ENCODE measurements at regions not wholly inside any gene's neighbourhood (a gene's known extent, or its start where the extent isn't known, plus 50 kb on each side); places are given as distances from the start of the nearest gene placed in this dataset.

GRCh38 chr15:26374806-26375205, 398.1 kb downstream of the GABRB3 start:
- no peak for DNase-seq (ENCODE audit: low spot score)

GRCh38 chr15:26372706-26373105, 400.2 kb downstream of the GABRB3 start:
- no peak for DNase-seq (ENCODE audit: low spot score)

GRCh38 chr15:26365077-26365476, 407.8 kb downstream of the GABRB3 start:
- DNase-seq (ENCODE audit: low spot score): no peak

GRCh38 chr15:26359855-26360254, 413.0 kb downstream of the GABRB3 start:
- no peak for DNase-seq (ENCODE audit: low spot score)

- DNase-seq (ENCODE audit: low spot score): no peak
These were observed 414.2 kb downstream of the GABRB3 start for GRCh38 chr15:26358708-26359107.

- DNase-seq (ENCODE audit: low spot score): no peak
These were observed 415.2 kb downstream of the GABRB3 start for GRCh38 chr15:26357653-26358052.

- DNase-seq (ENCODE audit: low spot score): no peak
These were observed 417.3 kb downstream of the GABRB3 start for GRCh38 chr15:26355472-26356074.

GRCh38 chr15:26352909-26353308, 420.0 kb downstream of the GABRB3 start:
- no peak for DNase-seq (ENCODE audit: low spot score)

- no peak for DNase-seq (ENCODE audit: low spot score)
These were observed 420.5 kb downstream of the GABRB3 start for GRCh38 chr15:26352406-26352805.

- no peak for DNase-seq (ENCODE audit: low spot score)
These were observed 447.4 kb downstream of the GABRB3 start for GRCh38 chr15:26325495-26325894.

- no peak for DNase-seq (ENCODE audit: low spot score)
These were observed 449.3 kb downstream of the GABRB3 start for GRCh38 chr15:26323566-26323965.

- no peak for DNase-seq (ENCODE audit: low spot score)
These were observed 454.2 kb downstream of the GABRB3 start for GRCh38 chr15:26318689-26319088.

- DNase-seq (ENCODE audit: low spot score): no peak
These were observed 451.4 kb upstream of the ATP10A start for GRCh38 chr15:26314577-26314976.

GRCh38 chr15:26311710-26312236, 448.6 kb upstream of the ATP10A start:
- DNase-seq (ENCODE audit: low spot score): no peak

GRCh38 chr15:26298659-26299170, 435.6 kb upstream of the ATP10A start:
- DNase-seq (ENCODE audit: low spot score): no peak

GRCh38 chr15:26298010-26298658, 435.0 kb upstream of the ATP10A start:
- DNase-seq (ENCODE audit: low spot score): no peak

- DNase-seq (ENCODE audit: low spot score): no peak
These were observed 432.4 kb upstream of the ATP10A start for GRCh38 chr15:26295336-26296085.

- DNase-seq (ENCODE audit: low spot score): no peak
These were observed 431.0 kb upstream of the ATP10A start for GRCh38 chr15:26294059-26294689.

GRCh38 chr15:26287381-26287780, 424.3 kb upstream of the ATP10A start:
- DNase-seq (ENCODE audit: low spot score): no peak

GRCh38 chr15:26280281-26280680, 417.2 kb upstream of the ATP10A start:
- no peak for DNase-seq (ENCODE audit: low spot score)

GRCh38 chr15:26261966-26262365, 398.8 kb upstream of the ATP10A start:
- no peak for DNase-seq (ENCODE audit: low spot score)

- no peak for DNase-seq (ENCODE audit: low spot score)
These were observed 398.3 kb upstream of the ATP10A start for GRCh38 chr15:26261413-26261812.
